ENCODE measurements at regions not wholly inside any gene's neighbourhood (a gene's known extent, or its start where the extent isn't known, plus 50 kb on each side); places are given as distances from the start of the nearest gene placed in this dataset.

DNA sequence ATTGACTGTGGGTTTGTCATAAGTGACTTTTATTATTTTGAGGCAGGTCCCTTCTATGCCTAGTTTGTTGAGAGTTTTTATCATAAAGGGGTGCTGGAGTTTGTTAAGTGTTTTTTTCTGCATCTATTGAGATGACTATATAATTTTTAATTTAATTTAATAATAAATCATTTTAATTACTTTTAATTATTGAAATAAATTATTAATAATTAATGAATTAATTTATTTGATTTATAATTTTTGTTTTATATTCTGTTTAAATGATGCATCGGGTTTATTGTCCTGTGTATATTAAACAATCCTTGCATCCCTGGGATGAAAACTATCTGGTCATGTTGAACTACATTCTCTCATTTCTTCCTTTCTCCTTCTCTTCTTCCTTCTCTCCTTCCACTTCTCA lies 1352.2 kb upstream of the PRR20A start:
- no peak for TF ChIP-seq POLR2A (IDR thresholded peaks at IDR 0.05)
- no peak for TF ChIP-seq CTCF (IDR thresholded peaks at IDR 0.05)
- H3K9me3 ChIP-seq = no peaks in the 10 kb centered on the region
- no peak for DNase-seq
- H3K27ac ChIP-seq = no peak overlapping the region
- H3K36me3 ChIP-seq = no peaks in the 10 kb centered on the region
- H3K27me3 ChIP-seq = no peaks in the 10 kb centered on the region
- no peak overlapping the region for H3K4me3 ChIP-seq (replicated peaks in 1 of 3)
- WGBS, 2 donors = 90 to 92% methylated on average over 1 of the region's 1 CpG
- intact Hi-C loops (cut with DNase I) = no loop called here
- no peaks in the 10 kb centered on the region for H3K4me1 ChIP-seq

DNA sequence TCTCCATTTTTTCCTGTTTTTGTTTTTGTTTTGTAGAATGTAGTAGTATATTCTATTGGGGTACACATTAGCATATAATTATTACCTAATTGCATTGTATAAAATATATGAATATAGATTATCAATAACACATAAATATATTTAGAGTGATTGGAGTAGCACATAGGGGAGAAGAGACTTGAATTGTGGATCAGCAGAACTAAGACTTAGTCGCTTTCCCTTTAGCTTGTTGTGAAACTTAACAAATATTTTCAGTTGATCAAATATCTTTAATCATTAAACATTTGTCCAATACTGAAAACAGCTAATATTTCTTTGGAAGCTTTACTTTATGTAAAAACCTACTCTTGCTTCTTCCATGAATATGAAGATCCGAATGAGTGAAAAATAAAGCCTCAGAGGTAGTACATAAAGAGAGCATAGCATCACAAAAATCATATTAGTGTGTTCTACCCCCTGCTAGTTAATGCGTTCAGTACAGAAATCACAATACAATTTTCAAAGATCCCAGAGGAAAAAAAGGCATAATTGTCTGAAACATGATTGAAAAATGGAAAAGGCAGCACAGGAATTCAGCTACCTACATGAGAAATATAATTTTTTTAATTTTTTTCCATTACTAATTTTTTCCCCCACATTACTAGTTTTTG lies 1348.0 kb upstream of the PRR20A start:
- 82 to 87% methylated on average over 3 of the region's 3 CpGs for WGBS, 2 donors
- intact Hi-C loops (cut with DNase I) = no loop called here
- DNase-seq = no peak

DNA sequence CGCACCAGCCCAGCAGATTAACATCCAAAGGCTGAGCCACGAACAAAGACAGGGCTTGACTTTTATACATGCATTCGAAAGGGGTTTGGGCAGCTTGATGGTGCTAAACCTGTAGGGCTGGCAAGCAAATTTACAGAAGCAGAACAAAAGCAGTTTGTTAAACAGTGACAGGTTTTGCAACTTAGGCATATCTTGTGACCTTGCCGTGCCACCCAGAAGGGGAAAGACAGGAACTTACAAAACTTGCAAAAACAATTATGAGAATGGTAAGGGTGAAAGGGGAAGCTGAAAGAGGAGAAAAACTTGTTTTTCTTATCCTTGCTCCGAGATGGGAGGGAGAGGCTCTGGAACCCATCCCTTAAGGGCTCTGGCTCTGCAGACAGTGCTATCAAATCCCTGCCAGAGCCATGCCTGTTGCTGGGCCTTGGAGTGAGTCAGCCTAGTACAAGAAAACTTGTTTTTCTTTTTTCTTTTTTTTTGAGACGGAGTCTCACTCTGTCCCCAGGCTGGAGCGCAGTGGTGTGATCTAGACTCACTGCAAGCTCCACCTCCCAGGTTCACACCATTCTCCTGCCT lies 1325.2 kb upstream of the PRR20A start:
- no peaks in the 10 kb centered on the region for H3K9me3 ChIP-seq
- H3K27ac ChIP-seq = no peak overlapping the region
- 79 to 85% methylated on average over 7 of the region's 7 CpGs for WGBS, 2 donors
- no peaks in the 10 kb centered on the region for H3K4me1 ChIP-seq
- no peak overlapping the region for H3K4me3 ChIP-seq (replicated peaks in 1 of 3)
- intact Hi-C loops (cut with DNase I) = no loop called here
- no peaks in the 10 kb centered on the region for H3K36me3 ChIP-seq
- TF ChIP-seq CTCF (IDR thresholded peaks at IDR 0.05) = no peak
- TF ChIP-seq POLR2A (IDR thresholded peaks at IDR 0.05) = no peak
- no peak for DNase-seq
- no peaks in the 10 kb centered on the region for H3K27me3 ChIP-seq

More for the DNA sequence above, 1348.0 kb upstream of the PRR20A start:
- TF ChIP-seq CTCF (IDR thresholded peaks at IDR 0.05) (no peak), POLR2A (IDR thresholded peaks at IDR 0.05) (no peak)
- H3K4me3 ChIP-seq (replicated peaks in 1 of 3) = no peak overlapping the region
- no peaks in the 10 kb centered on the region for H3K36me3 ChIP-seq
- H3K27me3 ChIP-seq = no peaks in the 10 kb centered on the region
- no peaks in the 10 kb centered on the region for H3K9me3 ChIP-seq
- no peaks in the 10 kb centered on the region for H3K4me1 ChIP-seq
- H3K27ac ChIP-seq = no peak overlapping the region

- intact Hi-C loops (cut with DNase I) = no loop called here
- H3K27ac ChIP-seq = no peak overlapping the region
Measured at GRCh38 chr13:55816976-55817601, 1323.6 kb upstream of the PRR20A start.

More at GRCh38 chr13:55816976-55817601, 1323.6 kb upstream of the PRR20A start:
- Histone ChIP-seq H3K36me3 (no peaks in the 10 kb centered on the region), H3K27me3 (no peaks in the 10 kb centered on the region), H3K4me1 (no peaks in the 10 kb centered on the region), H3K9me3 (no peaks in the 10 kb centered on the region), H3K4me3 (replicated peaks in 1 of 3) (no peak overlapping the region)
- no peak for DNase-seq
- TF ChIP-seq POLR2A (IDR thresholded peaks at IDR 0.05) = no peak
- TF ChIP-seq CTCF (IDR thresholded peaks at IDR 0.05) = no peak
- WGBS, 2 donors = 93 to 98% methylated on average over 1 of the region's 1 CpG

All from thyroid gland (tissue), 4 donors.